HepG2 (cell line): ENCODE measurements at regions not wholly inside any gene's neighbourhood (a gene's known extent, or its start where the extent isn't known, plus 50 kb on each side); places are given as distances from the start of the nearest gene placed in this dataset.

Experiments used
- HHEX ChIP-seq: IDR thresholded peaks from 2 replicates; pipeline ENCODE4 v1.6.1; 2016; ENCODE audit warnings: control low read depth
- KLF9 ChIP-seq: IDR thresholded peaks from 2 replicates; pipeline ENCODE4 v1.6.1; 2016; ENCODE audit warnings: low read depth
- MLLT10 ChIP-seq: sonication (generic); formaldehyde crosslinking; IDR thresholded peaks from 2 replicates; pipeline ENCODE4 v1.4.0; 2020; ENCODE audit warnings: missing genetic modification reagents
- NFIC ChIP-seq: IDR thresholded peaks from 2 replicates; pipeline ENCODE4 v1.6.1; 2012; ENCODE audit warnings: mild to moderate bottlenecking, low read length, inconsistent platforms
- NRL ChIP-seq: sonication (generic); formaldehyde crosslinking; IDR thresholded peaks from 2 replicates; pipeline ENCODE4 v1.5.0; 2020; ENCODE audit warnings: missing genetic modification reagents, mild to moderate bottlenecking, moderate library complexity, borderline replicate concordance
- PAX8 ChIP-seq: sonication (generic); formaldehyde crosslinking; IDR thresholded peaks from 2 replicates; pipeline ENCODE4 v1.8.0; 2022; ENCODE audit warnings: mild to moderate bottlenecking, missing genetic modification reagents, borderline replicate concordance
- POLR2A ChIP-seq, 2 experiments: IDR thresholded peaks; 2 replicates each; pipeline ENCODE4 v1.6.1; 2011; ENCODE audit warnings: low read depth in 2 of 2, low read length in 2 of 2, mild to moderate bottlenecking in 1 of 2, moderate library complexity in 1 of 2; ENCODE audit not compliant: insufficient read depth in 1 of 2
- REXO4 ChIP-seq: sonication (generic); formaldehyde crosslinking; IDR thresholded peaks from 2 replicates; pipeline ENCODE4 v1.8.0; 2022; ENCODE audit warnings: missing genetic modification reagents, mild to moderate bottlenecking, borderline replicate concordance
- RFX3 ChIP-seq: IDR thresholded peaks from 2 replicates; pipeline ENCODE4 v1.6.1; 2016; ENCODE audit warnings: missing biosample characterization, missing genetic modification reagents
- SPEN ChIP-seq: sonication (generic); formaldehyde crosslinking; IDR thresholded peaks from 2 replicates; pipeline ENCODE4 v1.5.1; 2020; ENCODE audit warnings: low read depth, mild to moderate bottlenecking, missing genetic modification reagents
- TCF7 ChIP-seq: sonication (generic); IDR thresholded peaks from 2 replicates; pipeline ENCODE4 v1.6.1; 2016; ENCODE audit warnings: antibody characterized with exemption, low read depth
- USF2 ChIP-seq, 2 experiments: sonication (generic) in 1 of 2; formaldehyde crosslinking in 1 of 2; IDR thresholded peaks; 2 replicates each; pipeline versions ENCODE4 v1.5.1 to v1.6.1; 2011 to 2020; ENCODE audit warnings: borderline replicate concordance in 1 of 2, low read depth in 1 of 2, low read length in 1 of 2, mild to moderate bottlenecking in 1 of 2, missing genetic modification reagents in 1 of 2, moderate library complexity in 1 of 2
- ZBTB33 ChIP-seq: sonication (generic); formaldehyde crosslinking; IDR thresholded peaks from 2 replicates; pipeline ENCODE4 v1.4.0; 2020; ENCODE audit warnings: missing genetic modification reagents
- ZNF660 ChIP-seq: sonication (generic); formaldehyde crosslinking; IDR thresholded peaks from 2 replicates; pipeline ENCODE4 v1.5.1; 2020; ENCODE audit warnings: mild to moderate bottlenecking, low read depth, missing genetic modification reagents, borderline replicate concordance
- ZNF770 ChIP-seq: sonication (generic); formaldehyde crosslinking; IDR thresholded peaks from 2 replicates; pipeline ENCODE4 v1.5.0; 2020; ENCODE audit warnings: mild to moderate bottlenecking, missing genetic modification reagents
- ZSCAN9 ChIP-seq: IDR thresholded peaks from 2 replicates; pipeline ENCODE4 v1.6.1; 2016; ENCODE audit warnings: borderline replicate concordance
- TF ChIP-seq, protein P1 (sequence below), 2 experiments: sonication (generic) in 1 of 2; formaldehyde crosslinking in 1 of 2; IDR thresholded peaks; 2 replicates each; pipeline versions ENCODE4 v1.4.0 to v1.6.1; 2018 to 2020; ENCODE audit warnings: missing genetic modification reagents in 2 of 2, borderline replicate concordance in 1 of 2, low read depth in 1 of 2, mild to moderate bottlenecking in 1 of 2, missing biosample characterization in 1 of 2
- TF ChIP-seq, protein P2 (sequence below): sonication (generic); formaldehyde crosslinking; IDR thresholded peaks from 2 replicates; pipeline ENCODE4 v1.4.0; 2020; ENCODE audit warnings: missing genetic modification reagents, mild to moderate bottlenecking, borderline replicate concordance
- TF ChIP-seq, protein P3 (sequence below): IDR thresholded peaks from 2 replicates; pipeline ENCODE4 v1.6.1; 2016; ENCODE audit warnings: missing genetic modification reagents, missing compliant biosample characterization

DNA sequence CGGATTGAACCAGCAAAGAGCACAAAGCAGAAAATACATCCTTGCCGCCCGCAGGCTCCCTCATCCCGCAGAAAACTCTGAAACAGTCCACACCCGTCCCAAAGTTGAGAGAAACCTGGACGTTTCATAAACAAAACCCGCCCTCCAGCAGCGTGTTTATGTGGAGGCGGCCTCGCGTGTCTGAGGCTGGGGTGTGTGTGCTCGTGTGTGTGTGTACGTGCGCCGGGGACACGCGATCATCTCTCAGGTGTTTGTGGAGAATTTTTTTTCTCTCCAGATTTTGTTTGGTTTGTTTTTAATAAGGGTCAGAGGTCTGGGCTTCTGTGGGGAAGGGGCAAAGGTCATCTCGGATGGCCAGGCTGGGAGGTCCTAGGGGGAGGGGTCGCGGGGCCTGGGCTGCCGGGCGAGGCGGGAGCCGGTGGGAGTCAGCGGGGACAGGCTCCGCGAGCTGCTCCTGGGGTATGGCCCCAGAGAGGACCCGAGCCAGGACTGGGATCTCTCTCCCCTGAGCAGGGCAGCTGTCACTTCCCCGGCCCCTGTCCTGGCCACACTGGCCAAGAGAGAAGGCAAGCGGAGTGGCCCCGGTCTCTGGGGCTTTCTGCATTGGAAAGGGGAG lies 206.4 kb downstream of the C9orf50 start (continued):
- TF ChIP-seq ZNF770 (peak; percentile 47; the same call in 1 of the 2 replicates), TCF7 (peak; percentile 67), ZSCAN9 (peak; percentile 62; the same call in 1 of the 2 replicates), POLR2A (IDR thresholded peaks at IDR 0.05; ENCODE audit: insufficient read depth in 1 of 2, low read depth in 2 of 2, low read length in 2 of 2) (peak in 1 of 2 experiments; percentile 32; a peak in 1 of 4 replicates), NRL (CRISPR knock-in tag) (no peak), HHEX (CRISPR knock-in tag) (peak; percentile 93), MLLT10 (CRISPR knock-in tag) (no peak), RFX3 (CRISPR knock-in tag) (no peak), NFIC (no peak), ZNF660 (no peak), SPEN (CRISPR knock-in tag) (peak; percentile 61; the same call in 1 of the 2 replicates), ZBTB33 (CRISPR knock-in tag) (no peak), USF2 (IDR thresholded peaks at IDR 0.05; ENCODE audit: low read depth, low read length) (no peak), USF2 (CRISPR knock-in tag; IDR thresholded peaks at IDR 0.05; ENCODE audit: borderline replicate concordance) (peak; percentile 30; the same call in 1 of the 2 replicates), PAX8 (CRISPR knock-in tag) (no peak), REXO4 (CRISPR knock-in tag) (no peak; the same call in 1 of the 2 replicates), KLF9 (CRISPR knock-in tag) (no peak)
- TF ChIP-seq, protein P1, sequence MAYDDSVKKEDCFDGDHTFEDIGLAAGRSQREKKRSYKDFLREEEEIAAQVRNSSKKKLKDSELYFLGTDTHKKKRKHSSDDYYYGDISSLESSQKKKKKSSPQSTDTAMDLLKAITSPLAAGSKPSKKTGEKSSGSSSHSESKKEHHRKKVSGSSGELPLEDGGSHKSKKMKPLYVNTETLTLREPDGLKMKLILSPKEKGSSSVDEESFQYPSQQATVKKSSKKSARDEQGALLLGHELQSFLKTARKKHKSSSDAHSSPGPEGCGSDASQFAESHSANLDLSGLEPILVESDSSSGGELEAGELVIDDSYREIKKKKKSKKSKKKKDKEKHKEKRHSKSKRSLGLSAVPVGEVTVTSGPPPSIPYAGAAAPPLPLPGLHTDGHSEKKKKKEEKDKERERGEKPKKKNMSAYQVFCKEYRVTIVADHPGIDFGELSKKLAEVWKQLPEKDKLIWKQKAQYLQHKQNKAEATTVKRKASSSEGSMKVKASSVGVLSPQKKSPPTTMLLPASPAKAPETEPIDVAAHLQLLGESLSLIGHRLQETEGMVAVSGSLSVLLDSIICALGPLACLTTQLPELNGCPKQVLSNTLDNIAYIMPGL (CRISPR knock-in tag; IDR thresholded peaks at IDR 0.05; ENCODE audit: borderline replicate concordance in 1 of 2, low read depth in 1 of 2), result 0 out of 4 replicates have a peak, but pooled peaks of 1 of the 2 experiments have one; percentile 30
- TF ChIP-seq, protein P2, sequence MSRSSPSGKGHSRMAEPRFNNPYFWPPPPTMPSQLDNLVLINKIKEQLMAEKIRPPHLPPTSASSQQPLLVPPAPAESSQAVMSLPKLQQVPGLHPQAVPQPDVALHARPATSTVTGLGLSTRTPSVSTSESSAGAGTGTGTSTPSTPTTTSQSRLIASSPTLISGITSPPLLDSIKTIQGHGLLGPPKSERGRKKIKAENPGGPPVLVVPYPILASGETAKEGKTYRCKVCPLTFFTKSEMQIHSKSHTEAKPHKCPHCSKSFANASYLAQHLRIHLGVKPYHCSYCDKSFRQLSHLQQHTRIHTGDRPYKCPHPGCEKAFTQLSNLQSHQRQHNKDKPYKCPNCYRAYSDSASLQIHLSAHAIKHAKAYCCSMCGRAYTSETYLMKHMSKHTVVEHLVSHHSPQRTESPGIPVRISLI (CRISPR knock-in tag), result peak; percentile 95
- TF ChIP-seq, protein P3, sequence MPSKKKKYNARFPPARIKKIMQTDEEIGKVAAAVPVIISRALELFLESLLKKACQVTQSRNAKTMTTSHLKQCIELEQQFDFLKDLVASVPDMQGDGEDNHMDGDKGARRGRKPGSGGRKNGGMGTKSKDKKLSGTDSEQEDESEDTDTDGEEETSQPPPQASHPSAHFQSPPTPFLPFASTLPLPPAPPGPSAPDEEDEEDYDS, result no peak; the same call in 1 of the 2 replicates
